ENCODE measurements at regions not wholly inside any gene's neighbourhood (a gene's known extent, or its start where the extent isn't known, plus 50 kb on each side); places are given as distances from the start of the nearest gene placed in this dataset.

GRCh38 chr3:66585520-66586095, 84.8 kb upstream of the LRIG1 start:
- no peak overlapping the region for H2AFZ ChIP-seq (ENCODE audit: low read depth, low read length, severe bottlenecking)
- H3K27me3 ChIP-seq (ENCODE audit: low read length): no peaks in the 10 kb centered on the region; the same call in 1 of the 2 replicates
- H3K4me2 ChIP-seq (ENCODE audit: low read depth, low read length, poor library complexity, severe bottlenecking): no peak overlapping the region
- H3F3A ChIP-seq (ENCODE audit: insufficient read depth): no peaks in the 10 kb centered on the region
- 0 out of 2 replicates have a peak, but pooled peaks cover 4% of the 10 kb centered on the region for H3K9me3 ChIP-seq (ENCODE audit: insufficient read depth, low read length)
- no peak overlapping the region for H3K4me3 ChIP-seq (ENCODE audit: insufficient read depth, low read length, poor library complexity, severe bottlenecking)
- no peaks in the 10 kb centered on the region for H3K79me2 ChIP-seq (ENCODE audit: insufficient read depth, low read length)
- H4K20me1 ChIP-seq (ENCODE audit: low read depth, low read length): no peaks in the 10 kb centered on the region
- no peak overlapping the region for H3K27ac ChIP-seq (ENCODE audit: low read depth, low read length)
- TF ChIP-seq EZH2phosphoT487 (conservative IDR thresholded peaks at IDR 0.05; ENCODE audit: low read length) (no peak), CTCF (IDR thresholded peaks at IDR 0.05; ENCODE audit: insufficient read depth, low read length, poor library complexity, severe bottlenecking) (no peak)
- H3K9ac ChIP-seq (ENCODE audit: low read length): no peak overlapping the region
- H3K9me2 ChIP-seq (replicated peaks; ENCODE audit: insufficient read depth, low read length): no peaks in the 10 kb centered on the region
- H3K36me3 ChIP-seq (ENCODE audit: low read length): no peaks in the 10 kb centered on the region

- no peak overlapping the region for H3K9ac ChIP-seq (ENCODE audit: low read length)
- no peaks in the 10 kb centered on the region for H4K20me1 ChIP-seq (ENCODE audit: low read depth, low read length)
- H3K27ac ChIP-seq (ENCODE audit: low read depth, low read length): no peak overlapping the region
- H3K79me2 ChIP-seq (ENCODE audit: insufficient read depth, low read length): no peaks in the 10 kb centered on the region
- H3K4me3 ChIP-seq (ENCODE audit: insufficient read depth, low read length, poor library complexity, severe bottlenecking): no peak overlapping the region
- H3K36me3 ChIP-seq (ENCODE audit: low read length): no peaks in the 10 kb centered on the region
- H3K9me3 ChIP-seq (ENCODE audit: insufficient read depth, low read length): 0 out of 2 replicates have a peak, but pooled peaks cover 4% of the 10 kb centered on the region
- no peaks in the 10 kb centered on the region for H3F3A ChIP-seq (ENCODE audit: insufficient read depth)
- H3K4me2 ChIP-seq (ENCODE audit: low read depth, low read length, poor library complexity, severe bottlenecking): no peak overlapping the region
- TF ChIP-seq EZH2phosphoT487 (conservative IDR thresholded peaks at IDR 0.05; ENCODE audit: low read length) (no peak), CTCF (IDR thresholded peaks at IDR 0.05; ENCODE audit: insufficient read depth, low read length, poor library complexity, severe bottlenecking) (no peak)
- no peak overlapping the region for H2AFZ ChIP-seq (ENCODE audit: low read depth, low read length, severe bottlenecking)
- H3K27me3 ChIP-seq (ENCODE audit: low read length): no peaks in the 10 kb centered on the region; the same call in 1 of the 2 replicates
- H3K9me2 ChIP-seq (replicated peaks; ENCODE audit: insufficient read depth, low read length): no peaks in the 10 kb centered on the region
Observed at GRCh38 chr3:66586853-66587252, 86.0 kb upstream of the LRIG1 start.

- Histone ChIP-seq H3F3A (ENCODE audit: insufficient read depth) (no peaks in the 10 kb centered on the region), H3K9ac (ENCODE audit: low read length) (no peak overlapping the region), H3K27me3 (ENCODE audit: low read length) (no peaks in the 10 kb centered on the region; the same call in 1 of the 2 replicates), H3K79me2 (ENCODE audit: insufficient read depth, low read length) (no peaks in the 10 kb centered on the region), H3K9me2 (replicated peaks; ENCODE audit: insufficient read depth, low read length) (no peaks in the 10 kb centered on the region), H3K27ac (ENCODE audit: low read depth, low read length) (no peak overlapping the region), H3K36me3 (ENCODE audit: low read length) (no peaks in the 10 kb centered on the region), H3K9me3 (ENCODE audit: insufficient read depth, low read length) (0 out of 2 replicates have a peak, but pooled peaks cover under 1% of the 10 kb centered on the region), H3K4me2 (ENCODE audit: low read depth, low read length, poor library complexity, severe bottlenecking) (no peak overlapping the region), H4K20me1 (ENCODE audit: low read depth, low read length) (no peaks in the 10 kb centered on the region), H3K4me3 (ENCODE audit: insufficient read depth, low read length, poor library complexity, severe bottlenecking) (no peak overlapping the region), H2AFZ (ENCODE audit: low read depth, low read length, severe bottlenecking) (no peak overlapping the region)
- TF ChIP-seq CTCF (IDR thresholded peaks at IDR 0.05; ENCODE audit: insufficient read depth, low read length, poor library complexity, severe bottlenecking): no peak
- TF ChIP-seq EZH2phosphoT487 (conservative IDR thresholded peaks at IDR 0.05; ENCODE audit: low read length): no peak
Observed at GRCh38 chr3:66588340-66588847, 87.6 kb upstream of the LRIG1 start.

Measured in SU-DHL-6 (cell line).